Tibial artery (tissue), 4 donors: ENCODE measurements at regions not wholly inside any gene's neighbourhood (a gene's known extent, or its start where the extent isn't known, plus 50 kb on each side); places are given as distances from the start of the nearest gene placed in this dataset.
"Not testable (repeated sequence)": the region's sequence is repeated elsewhere in the genome, so short reads cannot be mapped to it uniquely, and the experiment has no call there.

Experiments
- DNase-seq, 2 donors: peaks; one replicate each; pipeline ENCODE4 v3.0.0-alpha.2; 2019
- H3K27ac ChIP-seq, 2 donors: fragments of 200-600 bp; sonication (generic) in 1 of 2; 1 replicate in 1 of 2; 2 replicates in 1 of 2; pipeline ENCODE4 v1.5.1; 2018 to 2019; ENCODE audit warnings: mild to moderate bottlenecking in 1 of 2
- H3K27me3 ChIP-seq, 2 donors: fragments of 200-600 bp; sonication (generic) in 1 of 2; one replicate each; pipeline versions ENCODE4 v1.5.1 to v1.6.0; 2016 to 2019
- H3K36me3 ChIP-seq, 3 donors: fragments of 200-600 bp; sonication (generic) in 2 of 3; one replicate each; pipeline ENCODE4 v1.5.1; 2016 to 2019; ENCODE audit warnings: mild to moderate bottlenecking in 2 of 3
- H3K4me1 ChIP-seq, 4 donors: fragments of 200-600 bp; sonication (generic) in 2 of 4; 1 replicate in 3 of 4; 2 replicates in 1 of 4; pipeline ENCODE4 v1.5.1; 2016 to 2019
- H3K4me3 ChIP-seq, 2 donors: fragments of 200-600 bp; sonication (generic) in 1 of 2; 1 replicate in 1 of 2; 2 replicates in 1 of 2; pipeline ENCODE4 v1.5.1; 2018 to 2019; ENCODE audit warnings: mild to moderate bottlenecking in 2 of 2
- H3K9me3 ChIP-seq, 3 donors: fragments of 200-600 bp; sonication (generic) in 1 of 3; one replicate each; pipeline ENCODE4 v1.5.1; 2016 to 2019
- CTCF ChIP-seq, 2 experiments: fragments of 200-600 bp in 1 of 2; fragments of 450-650 bp in 1 of 2; IDR thresholded peaks; one replicate each; pipeline ENCODE4 v1.5.1; 2017 to 2019; ENCODE audit warnings: antibody characterized with exemption in 2 of 2, mild to moderate bottlenecking in 1 of 2, moderate library complexity in 1 of 2
- intact Hi-C: fragments of 100-400 bp; cut with DNase I; formaldehyde crosslinking; loops from one replicate; pipeline ENCODE4 v1.15.0; 2023; ENCODE audit warnings: low total_unique reads

GRCh38 chr14:85063747-85064146 is 466.2 kb upstream of the FLRT2 start:
- intact Hi-C loops: no loop called here
- no peaks in the 10 kb centered on the region for H3K4me1 ChIP-seq
- no peaks in the 10 kb centered on the region for H3K9me3 ChIP-seq
- no peak for DNase-seq
- H3K4me3 ChIP-seq: no peak overlapping the region
- H3K27me3 ChIP-seq: no peaks in the 10 kb centered on the region
- no peaks in the 10 kb centered on the region for H3K36me3 ChIP-seq
- no peak overlapping the region for H3K27ac ChIP-seq
- TF ChIP-seq CTCF (IDR thresholded peaks at IDR 0.05): no peak

GRCh38 chr14:85071447-85071846 is 458.5 kb upstream of the FLRT2 start:
- Histone ChIP-seq H3K27me3 (no peaks in the 10 kb centered on the region), H3K36me3 (no peaks in the 10 kb centered on the region), H3K4me1 (no peaks in the 10 kb centered on the region), H3K4me3 (no peak overlapping the region), H3K9me3 (no peaks in the 10 kb centered on the region), H3K27ac (no peak overlapping the region)
- no peak for DNase-seq
- intact Hi-C loops: no loop called here
- TF ChIP-seq CTCF (IDR thresholded peaks at IDR 0.05): no peak

GRCh38 chr14:85074955-85075354 is 455.0 kb upstream of the FLRT2 start:
- H3K4me1 ChIP-seq: no peaks in the 10 kb centered on the region
- H3K27ac ChIP-seq: no peak overlapping the region
- no peaks in the 10 kb centered on the region for H3K36me3 ChIP-seq
- no peaks in the 10 kb centered on the region for H3K9me3 ChIP-seq
- no peaks in the 10 kb centered on the region for H3K27me3 ChIP-seq
- H3K4me3 ChIP-seq: no peak overlapping the region
- DNase-seq: no peak
- no peak for TF ChIP-seq CTCF (IDR thresholded peaks at IDR 0.05)
- intact Hi-C loops: no loop called here

- Histone ChIP-seq H3K4me1 (no peaks in the 10 kb centered on the region), H3K4me3 (no peak overlapping the region), H3K9me3 (no peaks in the 10 kb centered on the region), H3K27me3 (no peaks in the 10 kb centered on the region), H3K36me3 (no peaks in the 10 kb centered on the region), H3K27ac (no peak overlapping the region)
- TF ChIP-seq CTCF (IDR thresholded peaks at IDR 0.05): no peak
- intact Hi-C loops: no loop called here
- DNase-seq: no peak
Observed at GRCh38 chr14:85075694-85076476, 454.1 kb upstream of the FLRT2 start.

GRCh38 chr14:85077716-85078115 is 452.2 kb upstream of the FLRT2 start:
- H3K9me3 ChIP-seq, H3K27ac ChIP-seq, H3K4me1 ChIP-seq, H3K4me3 ChIP-seq, H3K36me3 ChIP-seq, H3K27me3 ChIP-seq, DNase-seq, intact Hi-C loops: not testable (repeated sequence)

- intact Hi-C loops: no loop called here
- Histone ChIP-seq H3K27ac (no peak overlapping the region), H3K9me3 (no peaks in the 10 kb centered on the region), H3K4me3 (no peak overlapping the region), H3K27me3 (no peaks in the 10 kb centered on the region), H3K36me3 (no peaks in the 10 kb centered on the region), H3K4me1 (no peaks in the 10 kb centered on the region)
- DNase-seq: no peak
- TF ChIP-seq CTCF (IDR thresholded peaks at IDR 0.05): no peak
Observed at GRCh38 chr14:85079842-85080730, 449.9 kb upstream of the FLRT2 start.
